ENCODE measurements at regions not wholly inside any gene's neighbourhood (a gene's known extent, or its start where the extent isn't known, plus 50 kb on each side); places are given as distances from the start of the nearest gene placed in this dataset.

DNA sequence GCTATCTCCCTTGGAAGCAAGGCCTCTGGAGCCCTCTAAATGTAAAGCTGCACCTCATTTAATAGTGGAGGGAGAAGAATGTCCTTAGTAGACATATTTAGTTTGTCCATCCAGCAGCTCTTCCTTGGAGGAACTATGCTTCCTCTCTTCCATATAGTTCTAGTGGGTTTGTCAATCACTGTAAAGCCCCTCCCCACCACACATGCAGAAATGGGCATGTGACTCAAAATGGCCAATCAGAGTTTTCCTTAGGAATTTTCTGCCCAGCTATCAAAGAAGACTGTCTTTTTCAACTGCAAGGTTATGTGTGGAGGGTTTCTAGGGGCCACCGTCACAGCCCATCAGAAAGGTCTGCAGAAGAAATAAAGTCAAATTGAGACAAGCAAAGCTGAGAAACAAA, 175.5 kb downstream of the MIS18A start:
- DNase-seq (ENCODE audit: low spot score in 2 of 2) = no peak
- WGBS, 2 donors = 91 to 100% methylated on average over 1 of the region's 1 CpG
- intact Hi-C loops (cut with DNase I; ENCODE audit: low total_unique reads) = no loop called here

GRCh38 chr21:32102426-32102825, 176.4 kb downstream of the MIS18A start:
- TF ChIP-seq POLR2A (IDR thresholded peaks at IDR 0.05) = no peak
- TF ChIP-seq CTCF (IDR thresholded peaks at IDR 0.05) = no peak
- no peak overlapping the region for H3K4me3 ChIP-seq (ENCODE audit: low read depth, poor library complexity, severe bottlenecking)
- intact Hi-C loops (cut with DNase I; ENCODE audit: low total_unique reads) = no loop called here
- 88 to 93% methylated on average over 1 of the region's 1 CpG for WGBS, 2 donors
- no peak for DNase-seq (ENCODE audit: low spot score in 2 of 2)

More for the DNA sequence above, 175.5 kb downstream of the MIS18A start:
- no peak overlapping the region for H3K4me3 ChIP-seq (ENCODE audit: low read depth, poor library complexity, severe bottlenecking)
- TF ChIP-seq CTCF (IDR thresholded peaks at IDR 0.05) = no peak
- no peak for TF ChIP-seq POLR2A (IDR thresholded peaks at IDR 0.05)

- DNase-seq (ENCODE audit: low spot score in 2 of 2) = no peak
- H3K4me3 ChIP-seq (ENCODE audit: low read depth, poor library complexity, severe bottlenecking) = no peak overlapping the region
- intact Hi-C loops (cut with DNase I; ENCODE audit: low total_unique reads) = no loop called here
- WGBS, 2 donors = 75 to 86% methylated on average over 3 of the region's 3 CpGs
- TF ChIP-seq POLR2A (IDR thresholded peaks at IDR 0.05) = no peak
- TF ChIP-seq CTCF (IDR thresholded peaks at IDR 0.05) = no peak
Observed at GRCh38 chr21:32101277-32101676, 177.6 kb downstream of the MIS18A start.

GRCh38 chr21:32100423-32100822, 178.4 kb downstream of the MIS18A start:
- WGBS, 2 donors = 60 to 64% methylated on average over 5 of the region's 5 CpGs
- no peak for TF ChIP-seq CTCF (IDR thresholded peaks at IDR 0.05)
- no peak for DNase-seq (ENCODE audit: low spot score in 2 of 2)
- H3K4me3 ChIP-seq (ENCODE audit: low read depth, poor library complexity, severe bottlenecking) = no peak overlapping the region
- intact Hi-C loops (cut with DNase I; ENCODE audit: low total_unique reads) = no loop called here

- no peak for DNase-seq (ENCODE audit: low spot score in 2 of 2)
- no peak overlapping the region for H3K4me3 ChIP-seq (ENCODE audit: low read depth, poor library complexity, severe bottlenecking)
- intact Hi-C loops (cut with DNase I; ENCODE audit: low total_unique reads) = no loop called here
- 90 to 92% methylated on average over 5 of the region's 5 CpGs for WGBS, 2 donors
- TF ChIP-seq CTCF (IDR thresholded peaks at IDR 0.05) (no peak), POLR2A (IDR thresholded peaks at IDR 0.05) (no peak)
Observed at GRCh38 chr21:32099812-32100416, 178.9 kb downstream of the MIS18A start.

- no peak overlapping the region for H3K4me3 ChIP-seq (ENCODE audit: low read depth, poor library complexity, severe bottlenecking)
- intact Hi-C loops (cut with DNase I; ENCODE audit: low total_unique reads) = no loop called here
- WGBS, 2 donors = 38 to 44% methylated on average over 3 of the region's 3 CpGs
- TF ChIP-seq POLR2A (IDR thresholded peaks at IDR 0.05) (no peak), CTCF (IDR thresholded peaks at IDR 0.05) (no peak)
- DNase-seq (ENCODE audit: low spot score in 2 of 2) = no peak
Observed at GRCh38 chr21:32096411-32096810, 182.4 kb downstream of the MIS18A start.

Data from lower leg skin (tissue), 4 donors.